HG03354 (cell line): ENCODE measurements at regions not wholly inside any gene's neighbourhood (a gene's known extent, or its start where the extent isn't known, plus 50 kb on each side); places are given as distances from the start of the nearest gene placed in this dataset.
"Not testable (repeated sequence)": the region's sequence is repeated elsewhere in the genome, so short reads cannot be mapped to it uniquely, and the experiment has no call there.

Experiments
- ATAC-seq: cut with Tn5 transposase; IDR thresholded peaks from one replicate; pipeline ENCODE4 v1.9.1; 2021; ENCODE audit warnings: mild to moderate bottlenecking; ENCODE audit not compliant: unreplicated experiment, poor library complexity, severe bottlenecking

- ATAC-seq = no peak
These were observed 65.7 kb upstream of the LANCL2 start for GRCh38 chr7:55299273-55299967.

DNA sequence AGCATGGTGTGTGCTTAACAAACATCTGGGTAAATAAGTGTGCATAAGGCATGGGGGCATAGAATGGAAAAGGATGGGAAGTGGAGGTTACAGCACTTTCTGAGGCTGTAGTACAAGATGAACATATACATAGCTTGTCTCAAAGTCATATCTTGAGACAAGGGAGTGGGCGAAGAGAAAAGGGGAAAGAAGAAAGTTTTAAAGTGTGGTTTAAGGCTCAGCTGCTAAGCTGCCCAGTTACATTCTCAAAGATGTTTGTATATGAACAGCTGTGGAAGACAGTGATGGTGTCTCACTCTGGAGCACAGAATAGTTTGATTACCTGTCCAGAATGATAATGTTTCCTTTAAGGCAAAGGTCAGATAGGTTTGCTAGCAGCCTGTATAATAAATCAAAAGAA lies 61.9 kb upstream of the LANCL2 start:
- no peak for ATAC-seq

DNA sequence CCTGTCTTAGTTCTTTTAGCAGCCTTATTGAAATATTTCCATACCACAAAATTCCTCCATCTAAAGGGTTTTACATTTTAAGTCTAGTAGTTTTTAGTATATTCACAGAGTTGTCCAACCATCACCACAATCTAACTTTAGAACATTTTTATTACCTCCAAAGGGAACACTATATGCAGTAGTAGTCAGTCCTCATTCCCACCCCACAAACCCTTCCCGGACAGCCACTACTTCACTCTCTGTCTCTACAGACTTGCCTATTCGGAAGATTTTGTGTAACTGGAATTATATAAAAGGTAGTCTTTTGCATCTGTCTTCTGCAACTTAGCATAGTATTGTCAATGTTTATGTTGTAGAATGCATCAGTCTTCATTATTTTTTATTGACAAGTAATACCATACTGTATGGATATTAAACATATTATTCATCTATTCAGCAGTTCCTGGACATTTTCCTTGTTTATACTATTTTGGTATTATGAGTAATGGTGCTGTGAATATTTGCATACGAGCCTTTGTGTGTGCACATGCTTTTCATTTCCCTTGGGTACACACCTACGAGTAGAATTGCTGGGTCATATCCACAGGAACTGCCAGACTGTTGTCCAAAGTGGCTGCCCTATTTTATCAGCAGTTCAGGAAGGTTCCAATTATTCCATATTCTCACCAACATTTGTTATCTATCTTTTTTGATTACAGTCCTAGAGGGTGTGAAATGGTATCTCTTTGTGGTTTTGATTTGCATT lies 60.9 kb upstream of the LANCL2 start:
- ATAC-seq = no peak

GRCh38 chr7:55305135-55305534 lies 60.0 kb upstream of the LANCL2 start:
- no peak for ATAC-seq

DNA sequence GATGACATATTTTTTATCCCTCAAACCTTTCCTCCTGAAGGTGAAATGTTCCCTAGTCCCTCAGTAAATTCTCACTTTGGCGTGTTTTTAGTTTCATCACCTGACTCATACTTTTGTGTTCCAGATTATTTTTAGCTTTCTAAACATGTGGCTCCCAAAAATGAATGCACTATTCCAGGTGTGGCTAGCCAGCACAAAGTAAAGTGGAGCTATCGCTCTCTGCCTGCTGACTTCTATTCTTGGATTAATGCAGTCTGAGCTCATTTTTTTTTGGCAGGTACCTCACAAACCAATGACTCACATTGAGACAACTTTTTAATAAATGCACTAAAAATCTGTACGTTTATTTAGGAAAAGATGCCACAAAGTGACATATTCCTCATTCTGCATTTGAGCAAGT lies 58.8 kb upstream of the LANCL2 start:
- ATAC-seq = no peak

GRCh38 chr7:55307123-55307916 lies 57.8 kb upstream of the LANCL2 start:
- no peak for ATAC-seq

GRCh38 chr7:55308186-55308929 lies 56.8 kb upstream of the LANCL2 start:
- ATAC-seq = peak; percentile 9

GRCh38 chr7:55309040-55309991 lies 55.8 kb upstream of the LANCL2 start:
- ATAC-seq = peak; percentile 91

GRCh38 chr7:55310287-55311025 lies 54.7 kb upstream of the LANCL2 start:
- no peak for ATAC-seq

GRCh38 chr7:55311892-55312291 lies 53.2 kb upstream of the LANCL2 start:
- ATAC-seq = not testable (repeated sequence)

- not testable (repeated sequence) for ATAC-seq
These were observed 51.5 kb upstream of the LANCL2 start for GRCh38 chr7:55313671-55314070.

GRCh38 chr7:55314967-55315366 lies 50.2 kb upstream of the LANCL2 start:
- no peak for ATAC-seq
